Skeletal muscle satellite cell (primary cell): ENCODE measurements at regions not wholly inside any gene's neighbourhood (a gene's known extent, or its start where the extent isn't known, plus 50 kb on each side); places are given as distances from the start of the nearest gene placed in this dataset.
A peak's percentile ranks its signal among the peaks of the same experiment; 100 is the strongest.

ENCODE experiments used
- H3K27me3 ChIP-seq: 2 replicates; pipeline ENCODE4 v1.7.0; 2013; ENCODE audit warnings: low read length; ENCODE audit not compliant: control insufficient read depth, insufficient read depth
- H3K36me3 ChIP-seq: 2 replicates; pipeline ENCODE4 v1.7.0; 2013; ENCODE audit warnings: mild to moderate bottlenecking, control low read depth, low read length; ENCODE audit not compliant: insufficient read depth
- H3K4me1 ChIP-seq: 2 replicates; pipeline ENCODE4 v1.7.0; 2013; ENCODE audit warnings: low read length; ENCODE audit not compliant: control insufficient read depth, insufficient read depth
- H3K4me2 ChIP-seq: 2 replicates; pipeline ENCODE4 v1.7.0; 2013; ENCODE audit warnings: mild to moderate bottlenecking, low read length
- H3K4me3 ChIP-seq: 2 replicates; pipeline ENCODE4 v1.7.0; 2013; ENCODE audit warnings: low read length
- H3K9ac ChIP-seq: 2 replicates; pipeline ENCODE4 v1.7.0; 2013; ENCODE audit warnings: mild to moderate bottlenecking, low read depth, low read length, moderate library complexity
- H3K9me3 ChIP-seq: replicated peaks from 2 replicates; pipeline ENCODE4 v1.7.0; 2013; ENCODE audit warnings: mild to moderate bottlenecking, control low read depth, low read length

DNA sequence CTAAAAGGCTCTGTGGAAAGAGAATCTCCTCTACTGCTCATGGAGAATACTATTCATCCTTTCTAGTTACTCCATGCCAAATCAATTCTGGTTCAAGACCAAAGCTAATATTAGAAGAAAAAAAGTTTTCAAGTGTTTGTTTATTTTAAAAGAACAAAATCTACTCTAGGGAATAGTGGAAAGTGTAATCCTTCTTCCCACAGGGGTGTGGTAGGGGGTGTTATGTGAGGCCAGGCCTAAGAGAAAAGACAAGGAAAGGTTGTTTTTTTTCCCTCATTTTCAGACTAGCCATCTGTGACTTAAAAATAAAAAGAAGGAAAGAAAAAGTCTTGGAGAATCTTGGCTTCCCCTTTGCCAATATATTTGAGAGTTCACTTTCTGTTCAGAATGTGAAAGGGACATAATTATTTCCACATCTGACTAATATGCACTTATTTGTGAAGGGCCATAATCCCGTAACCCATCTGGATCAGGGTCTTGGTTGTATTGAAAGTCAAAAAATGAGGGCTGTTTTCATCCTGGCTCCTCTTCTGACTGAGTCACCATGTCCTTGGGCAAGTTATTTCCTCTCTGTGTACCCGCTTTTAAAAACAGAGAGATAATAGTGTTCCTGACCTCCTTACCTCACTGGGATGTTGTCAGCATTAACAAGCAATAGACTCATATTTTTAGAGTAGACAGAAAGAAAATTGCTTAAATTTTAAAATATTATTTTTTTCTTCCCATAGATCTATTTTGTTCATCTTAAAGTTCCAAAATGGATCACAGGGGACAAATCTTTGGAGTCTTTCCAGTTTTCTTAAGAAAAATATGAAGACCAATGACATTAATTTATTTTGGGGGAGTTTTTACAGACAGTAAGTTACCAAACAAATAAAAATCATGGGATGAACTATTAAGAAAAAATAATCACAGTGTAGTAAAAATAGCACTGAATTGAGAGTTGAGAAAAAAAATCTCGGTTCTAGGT lies 233.7 kb downstream of the IBTK start:
- H3K4me2 ChIP-seq = peak overlapping the region; percentile 76
- no peaks in the 10 kb centered on the region for H3K27me3 ChIP-seq
- peaks cover 61% of the 10 kb centered on the region for H3K4me1 ChIP-seq
- no peaks in the 10 kb centered on the region for H3K9me3 ChIP-seq
- peak overlapping the region; percentile 81 for H3K9ac ChIP-seq
- H3K36me3 ChIP-seq = no peaks in the 10 kb centered on the region
- H3K4me3 ChIP-seq = peak overlapping the region; percentile 31

DNA sequence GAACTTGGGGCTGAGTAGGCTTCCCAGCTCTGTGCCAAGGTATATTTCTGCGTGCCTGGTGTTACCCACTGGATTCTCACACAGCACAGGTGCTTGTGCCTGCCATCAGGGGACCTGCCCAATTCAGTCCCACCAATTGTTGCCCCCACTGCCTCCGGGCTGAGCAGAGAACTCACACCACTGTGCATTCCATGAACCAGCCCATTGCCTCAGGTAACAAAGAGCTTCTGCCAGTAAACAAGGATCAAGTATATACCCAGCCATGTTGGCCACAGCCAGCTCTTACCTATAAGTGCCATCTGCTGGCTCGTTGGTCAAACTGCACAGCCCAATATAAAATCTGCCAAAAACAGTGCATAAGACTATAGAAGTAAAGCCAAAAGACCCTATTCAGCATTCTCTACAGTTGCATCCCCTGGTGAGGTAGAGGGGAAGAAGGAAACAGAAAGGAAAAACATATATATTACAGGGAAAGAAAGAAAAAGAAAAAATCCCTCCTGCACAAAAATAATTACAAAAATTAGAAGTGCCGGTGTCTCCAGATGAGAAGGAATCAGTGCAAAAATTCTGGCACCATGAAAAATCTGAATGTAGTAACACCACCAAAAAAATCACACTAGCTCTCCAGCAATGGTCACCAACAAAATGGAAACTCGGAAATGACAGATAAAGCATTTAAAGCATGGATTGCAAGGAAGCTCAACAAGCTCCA lies 241.4 kb downstream of the IBTK start:
- no peaks in the 10 kb centered on the region for H3K36me3 ChIP-seq
- H3K9me3 ChIP-seq = peaks cover 6% of the 10 kb centered on the region
- H3K4me1 ChIP-seq = no peaks in the 10 kb centered on the region
- H3K4me3 ChIP-seq = no peak overlapping the region
- H3K4me2 ChIP-seq = no peak overlapping the region
- no peaks in the 10 kb centered on the region for H3K27me3 ChIP-seq
- no peak overlapping the region for H3K9ac ChIP-seq

DNA sequence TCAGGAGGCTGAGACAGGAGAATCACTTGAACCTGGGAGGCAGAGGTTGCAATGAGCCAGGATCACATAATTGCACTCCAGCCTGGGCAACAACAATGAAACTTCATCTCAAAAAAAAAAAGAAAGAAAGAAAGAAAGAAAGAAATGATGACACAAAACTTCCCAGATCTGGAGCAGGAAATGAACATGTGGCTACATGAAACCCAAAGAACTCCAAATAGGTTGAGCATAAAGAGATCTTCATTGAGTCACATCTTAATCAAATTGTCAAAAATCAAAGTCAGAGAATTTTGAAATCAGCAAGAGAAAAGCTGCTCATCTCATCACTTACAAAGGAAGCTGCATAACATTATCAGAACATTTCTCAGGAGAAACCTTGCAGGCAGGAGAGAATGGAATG lies 247.0 kb downstream of the IBTK start:
- Histone ChIP-seq H3K4me1 (peaks cover 36% of the 10 kb centered on the region), H3K9ac (no peak overlapping the region), H3K9me3 (peaks cover 3% of the 10 kb centered on the region), H3K4me3 (no peak overlapping the region), H3K36me3 (no peaks in the 10 kb centered on the region), H3K27me3 (no peaks in the 10 kb centered on the region), H3K4me2 (no peak overlapping the region)

DNA sequence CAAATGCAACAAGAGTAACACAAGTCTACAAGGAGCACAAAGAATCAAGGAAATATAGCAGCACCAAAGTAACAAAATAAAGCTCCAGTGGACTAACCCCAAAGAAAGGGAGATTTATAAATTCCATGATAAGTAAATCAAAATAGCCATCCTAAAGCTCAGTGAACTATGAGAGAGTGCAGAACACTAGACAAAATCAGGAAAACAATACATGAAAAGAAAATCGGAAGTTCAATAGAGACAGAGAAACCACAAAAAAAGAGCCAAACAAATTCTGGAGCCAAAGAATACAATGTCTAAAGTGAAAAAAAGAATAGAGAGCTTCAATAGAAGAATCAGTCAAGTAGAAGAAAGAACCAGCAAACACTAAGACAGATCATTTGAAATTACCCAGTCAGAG lies 247.3 kb upstream of the TENT5A start:
- H3K4me2 ChIP-seq = no peak overlapping the region
- no peaks in the 10 kb centered on the region for H3K27me3 ChIP-seq
- H3K4me1 ChIP-seq = peaks cover 43% of the 10 kb centered on the region
- H3K36me3 ChIP-seq = no peaks in the 10 kb centered on the region
- no peaks in the 10 kb centered on the region for H3K9me3 ChIP-seq
- no peak overlapping the region for H3K9ac ChIP-seq
- H3K4me3 ChIP-seq = no peak overlapping the region

DNA sequence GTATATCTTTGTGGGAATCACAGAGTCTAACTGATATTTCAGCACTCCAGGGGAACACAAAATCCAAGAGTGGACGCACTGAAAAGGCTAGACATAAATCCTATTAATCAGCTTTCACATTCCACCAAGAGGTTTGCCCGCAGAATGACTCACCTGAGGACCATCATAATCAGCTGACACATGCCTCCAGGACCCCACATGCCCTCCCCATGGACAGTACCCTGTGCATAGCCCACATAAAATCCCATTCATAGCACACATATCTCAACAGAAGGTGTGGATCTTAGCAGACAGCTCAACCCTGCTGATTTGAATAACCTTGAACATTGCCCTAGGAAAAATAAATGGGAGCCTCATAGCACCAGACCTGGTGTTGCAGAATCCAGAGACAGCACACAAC lies 246.8 kb upstream of the TENT5A start:
- Histone ChIP-seq H3K27me3 (no peaks in the 10 kb centered on the region), H3K9me3 (no peaks in the 10 kb centered on the region), H3K4me2 (no peak overlapping the region), H3K36me3 (no peaks in the 10 kb centered on the region), H3K4me1 (peaks cover 46% of the 10 kb centered on the region), H3K9ac (no peak overlapping the region), H3K4me3 (no peak overlapping the region)

DNA sequence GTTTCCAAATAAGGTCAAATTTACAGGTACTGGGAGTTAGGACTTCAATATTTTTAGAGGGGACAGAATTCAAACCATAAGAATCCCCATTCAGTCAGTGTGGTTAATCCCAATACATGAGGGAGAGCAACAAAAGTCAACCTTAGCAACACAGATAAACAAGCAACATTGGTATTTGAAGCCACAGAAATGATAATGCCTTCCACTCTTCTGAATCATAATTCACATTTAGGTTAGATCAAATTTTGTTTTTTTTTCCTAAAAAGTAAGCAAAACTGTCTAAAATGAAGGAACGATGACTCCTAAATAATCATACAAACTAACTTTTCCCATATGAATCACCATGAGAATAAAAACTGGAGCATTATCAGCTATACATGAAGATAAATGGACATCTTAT lies 246.0 kb upstream of the TENT5A start:
- Histone ChIP-seq H3K4me2 (peak overlapping the region; percentile 76), H3K36me3 (no peaks in the 10 kb centered on the region), H3K9ac (peak overlapping the region; percentile 93), H3K4me3 (peak overlapping the region; percentile 35), H3K4me1 (peaks cover 46% of the 10 kb centered on the region), H3K9me3 (no peaks in the 10 kb centered on the region), H3K27me3 (no peaks in the 10 kb centered on the region)

- Histone ChIP-seq H3K4me2 (peak overlapping the region; percentile 76), H3K4me1 (peaks cover 46% of the 10 kb centered on the region), H3K9ac (peak overlapping the region; percentile 93), H3K9me3 (no peaks in the 10 kb centered on the region), H3K36me3 (no peaks in the 10 kb centered on the region), H3K27me3 (no peaks in the 10 kb centered on the region), H3K4me3 (peak overlapping the region; percentile 37)
Observed at GRCh38 chr6:81997090-81997926, 244.8 kb upstream of the TENT5A start.

DNA sequence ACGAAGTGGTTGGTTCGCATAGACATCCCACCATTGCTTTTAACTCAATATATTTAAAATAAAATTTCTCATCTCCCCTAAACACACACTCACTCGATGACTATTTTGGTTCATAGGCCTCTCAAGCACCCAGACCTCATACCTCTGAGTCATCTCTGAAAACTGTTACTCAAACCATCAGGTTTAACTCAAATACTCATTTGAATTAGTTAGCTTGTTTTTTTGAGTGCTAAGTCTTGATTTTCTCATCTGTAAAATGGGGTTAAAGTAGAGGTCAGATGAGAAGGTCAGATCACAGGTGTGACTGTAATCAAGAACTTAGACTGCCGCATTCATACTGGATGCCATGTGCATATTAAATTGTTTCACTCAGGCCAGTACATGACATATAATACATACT lies 243.9 kb upstream of the TENT5A start:
- H3K36me3 ChIP-seq = no peaks in the 10 kb centered on the region
- H3K9me3 ChIP-seq = no peaks in the 10 kb centered on the region
- H3K4me1 ChIP-seq = peaks cover 46% of the 10 kb centered on the region
- H3K4me3 ChIP-seq = peak overlapping the region; percentile 21
- H3K9ac ChIP-seq = peak overlapping the region; percentile 93
- peak overlapping the region; percentile 76 for H3K4me2 ChIP-seq
- H3K27me3 ChIP-seq = no peaks in the 10 kb centered on the region

- Histone ChIP-seq H3K9me3 (no peaks in the 10 kb centered on the region), H3K4me2 (peak overlapping the region; percentile 76), H3K4me1 (peaks cover 46% of the 10 kb centered on the region), H3K9ac (peak overlapping the region; percentile 93), H3K4me3 (peak overlapping the region; percentile 4), H3K27me3 (no peaks in the 10 kb centered on the region), H3K36me3 (no peaks in the 10 kb centered on the region)
Observed at GRCh38 chr6:81995548-81996289, 243.2 kb upstream of the TENT5A start.

DNA sequence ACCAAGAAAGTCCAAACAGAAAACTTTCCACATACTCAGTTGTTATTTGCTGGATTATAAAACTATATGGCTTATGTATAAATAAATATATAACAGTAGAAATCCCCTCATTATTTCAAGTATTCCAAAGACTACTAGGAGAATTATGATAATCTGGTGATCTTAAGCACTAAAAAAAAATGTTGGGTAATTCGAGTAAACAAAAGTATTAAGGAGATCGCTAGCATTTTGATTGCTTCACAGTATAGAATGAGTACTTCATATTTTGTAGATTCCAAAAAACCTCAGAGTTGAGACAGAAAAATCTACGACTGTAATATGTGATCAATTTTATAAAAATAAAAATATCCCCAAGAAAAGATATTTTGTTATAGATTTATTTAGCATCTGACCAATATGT lies 236.4 kb upstream of the TENT5A start:
- no peak overlapping the region for H3K4me2 ChIP-seq
- H3K36me3 ChIP-seq = no peaks in the 10 kb centered on the region
- H3K4me1 ChIP-seq = peaks cover 14% of the 10 kb centered on the region
- no peak overlapping the region for H3K9ac ChIP-seq
- H3K4me3 ChIP-seq = no peak overlapping the region
- H3K9me3 ChIP-seq = no peaks in the 10 kb centered on the region
- no peaks in the 10 kb centered on the region for H3K27me3 ChIP-seq
